SU-DHL-6 (cell line): ENCODE measurements at regions not wholly inside any gene's neighbourhood (a gene's known extent, or its start where the extent isn't known, plus 50 kb on each side); places are given as distances from the start of the nearest gene placed in this dataset.
"Not testable (repeated sequence)": the region's sequence is repeated elsewhere in the genome, so short reads cannot be mapped to it uniquely, and the experiment has no call there.

ENCODE experiments used
- H2AFZ ChIP-seq: fragments of 200-600 bp; sonication (generic); 2 replicates; pipeline ENCODE4 v1.6.1; 2014; ENCODE audit warnings: low read depth, mild to moderate bottlenecking, moderate library complexity, mixed read lengths, antibody characterized with exemption, low read length; ENCODE audit not compliant: severe bottlenecking
- H3F3A ChIP-seq: fragments of 200-600 bp; shearing (Covaris generic); 2 replicates; pipeline ENCODE4 v1.6.0; 2016; ENCODE audit warnings: antibody characterized with exemption, mild to moderate bottlenecking; ENCODE audit not compliant: insufficient read depth
- H3K27ac ChIP-seq: fragments of 200-600 bp; sonication (generic); 2 replicates; pipeline ENCODE4 v1.5.1; 2016; ENCODE audit warnings: low read depth, mild to moderate bottlenecking, low read length, moderate library complexity, mixed read lengths
- H3K27me3 ChIP-seq: fragments of 200-600 bp; sonication (generic), shearing (Covaris generic); 2 replicates; pipeline ENCODE4 v1.6.0; 2014; ENCODE audit warnings: mild to moderate bottlenecking, low read length
- H3K36me3 ChIP-seq: fragments of 200-600 bp; sonication (generic); 2 replicates; pipeline ENCODE4 v1.6.1; 2014; ENCODE audit warnings: mild to moderate bottlenecking, low read length, mixed read lengths
- H3K4me2 ChIP-seq: fragments of 300-600, 200-600 bp; shearing (Covaris generic), sonication (generic); 2 replicates; pipeline ENCODE4 v1.6.0; 2014; ENCODE audit warnings: low read length, low read depth, mild to moderate bottlenecking; ENCODE audit not compliant: poor library complexity, severe bottlenecking
- H3K4me3 ChIP-seq: fragments of 200-600 bp; sonication (generic); 2 replicates; pipeline ENCODE4 v1.5.1; 2014; ENCODE audit warnings: antibody characterized with exemption, low read length, mild to moderate bottlenecking, mixed read lengths; ENCODE audit not compliant: insufficient read depth, poor library complexity, severe bottlenecking
- H3K79me2 ChIP-seq: fragments of 200-600 bp; sonication (generic); 2 replicates; pipeline ENCODE4 v1.6.1; 2014; ENCODE audit warnings: mild to moderate bottlenecking, low read length, moderate library complexity; ENCODE audit not compliant: insufficient read depth
- H3K9ac ChIP-seq: fragments of 200-600 bp; sonication (generic); 2 replicates; pipeline ENCODE4 v1.7.0; 2014; ENCODE audit warnings: mild to moderate bottlenecking, low read length
- H3K9me2 ChIP-seq: fragments of 200-600 bp; sonication (generic); replicated peaks from 2 replicates; pipeline ENCODE4 v1.6.1; 2014; ENCODE audit warnings: low read length; ENCODE audit not compliant: insufficient read depth
- H3K9me3 ChIP-seq: fragments of 200-600 bp; sonication (generic); 2 replicates; pipeline ENCODE4 v1.6.1; 2014; ENCODE audit warnings: low read length, mixed read lengths; ENCODE audit not compliant: insufficient read depth
- H4K20me1 ChIP-seq: fragments of 200-600 bp; sonication (generic); 2 replicates; pipeline ENCODE4 v1.6.1; 2014; ENCODE audit warnings: low read depth, mild to moderate bottlenecking, antibody characterized with exemption, low read length, moderate library complexity, mixed read lengths
- EZH2phosphoT487 ChIP-seq: fragments of 200-600 bp; sonication (generic), shearing (Covaris generic); conservative IDR thresholded peaks from 2 replicates; pipeline ENCODE4 v1.6.1; 2018; ENCODE audit warnings: mild to moderate bottlenecking, antibody characterized with exemption, low read length, moderate library complexity, mixed read lengths
- TF ChIP-seq, protein P1 (sequence below): fragments of 200-600 bp; sonication (generic); IDR thresholded peaks from one replicate; pipeline ENCODE4 v1.5.1; 2017; ENCODE audit warnings: antibody characterized with exemption, mild to moderate bottlenecking, low read length, moderate library complexity; ENCODE audit not compliant: insufficient read depth, poor library complexity, severe bottlenecking

DNA sequence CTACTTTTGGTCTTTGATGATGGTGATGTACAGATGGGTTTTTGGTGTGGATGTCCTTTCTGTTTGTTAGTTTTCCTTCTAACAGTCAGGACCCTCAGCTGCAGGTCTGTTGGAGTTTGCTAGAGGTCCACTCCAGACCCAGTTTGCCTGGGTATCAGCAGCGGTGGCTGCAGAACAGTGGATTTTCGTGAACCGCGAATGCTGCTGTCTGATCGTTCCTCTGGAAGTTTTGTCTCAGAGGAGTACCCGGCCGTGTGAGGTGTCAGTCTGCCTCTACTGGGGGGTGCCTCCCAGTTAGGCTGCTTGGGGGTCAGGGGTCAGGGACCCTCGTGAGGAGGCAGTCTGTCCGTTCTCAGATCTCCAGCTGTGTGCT lies 56.6 kb upstream of the TNFAIP8 start:
- not testable (repeated sequence) for H3K27me3 ChIP-seq, H4K20me1 ChIP-seq, H3K9me3 ChIP-seq, H3K4me2 ChIP-seq, H3K36me3 ChIP-seq, H3K4me3 ChIP-seq, H3K27ac ChIP-seq, H3F3A ChIP-seq, H2AFZ ChIP-seq, H3K9ac ChIP-seq, H3K9me2 ChIP-seq
- H3K79me2 ChIP-seq: peaks cover 45% of the 10 kb centered on the region

DNA sequence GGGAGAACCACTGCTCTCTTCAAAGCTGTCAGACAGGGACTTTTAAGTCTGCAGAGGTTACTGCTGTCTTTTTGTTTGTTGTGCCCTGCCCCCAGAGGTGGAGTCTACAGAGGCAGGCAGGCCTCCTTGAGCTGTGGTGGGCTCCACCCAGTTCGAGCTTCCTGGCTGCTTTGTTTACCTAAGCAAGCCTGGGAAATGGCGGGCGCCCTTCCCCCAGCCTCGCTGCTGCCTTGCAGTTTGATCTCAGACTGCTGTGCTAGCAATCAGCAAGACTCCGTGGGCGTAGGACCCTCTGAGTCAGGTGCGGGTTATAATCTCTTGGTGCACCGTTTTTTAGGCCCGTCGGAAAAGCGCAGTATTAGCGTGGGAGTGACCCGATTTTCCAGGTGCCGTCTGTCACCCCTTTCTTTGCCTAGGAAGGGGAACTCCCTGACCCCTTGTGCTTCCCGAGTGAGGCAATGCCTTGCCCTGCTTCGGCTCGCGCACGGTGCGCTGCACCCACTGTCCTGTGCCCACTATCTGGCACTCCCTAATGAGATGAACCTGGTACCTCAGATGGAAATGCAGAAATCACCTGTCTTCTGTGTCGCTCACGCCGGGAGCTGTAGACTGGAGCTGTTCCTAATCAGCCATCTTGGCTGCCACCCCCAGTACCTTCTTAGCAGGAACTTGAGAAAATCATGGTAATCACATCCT lies 56.1 kb upstream of the TNFAIP8 start:
- H3K4me2 ChIP-seq, H3K4me3 ChIP-seq, H3K9me2 ChIP-seq, H3K9me3 ChIP-seq, H3K36me3 ChIP-seq, H3K27me3 ChIP-seq, H3K9ac ChIP-seq, H2AFZ ChIP-seq, H4K20me1 ChIP-seq, H3K27ac ChIP-seq, H3F3A ChIP-seq: not testable (repeated sequence)
- H3K79me2 ChIP-seq: peaks cover 51% of the 10 kb centered on the region

DNA sequence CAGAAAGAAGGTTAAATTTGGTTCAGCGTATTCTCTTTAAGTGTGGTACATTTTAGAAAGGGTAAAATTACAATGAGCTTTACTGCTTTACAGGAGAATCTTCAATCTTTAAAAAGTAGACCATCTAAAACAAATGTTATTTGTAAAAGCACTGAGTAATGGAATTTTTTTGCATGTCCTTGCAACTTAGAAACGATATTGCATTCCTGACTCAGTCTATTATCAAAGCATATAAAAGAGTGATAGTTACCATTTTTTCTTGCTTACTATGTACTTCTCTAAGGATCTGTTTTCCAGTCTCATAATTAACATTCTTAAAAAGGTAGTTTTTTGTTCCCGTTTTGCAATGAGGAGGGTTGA lies 55.5 kb upstream of the TNFAIP8 start:
- H3K36me3 ChIP-seq: no peaks in the 10 kb centered on the region
- H3F3A ChIP-seq: 0 out of 2 replicates have a peak, but pooled peaks cover 13% of the 10 kb centered on the region
- no peak overlapping the region for H3K27ac ChIP-seq
- no peak for TF ChIP-seq EZH2phosphoT487
- TF ChIP-seq, protein P1, sequence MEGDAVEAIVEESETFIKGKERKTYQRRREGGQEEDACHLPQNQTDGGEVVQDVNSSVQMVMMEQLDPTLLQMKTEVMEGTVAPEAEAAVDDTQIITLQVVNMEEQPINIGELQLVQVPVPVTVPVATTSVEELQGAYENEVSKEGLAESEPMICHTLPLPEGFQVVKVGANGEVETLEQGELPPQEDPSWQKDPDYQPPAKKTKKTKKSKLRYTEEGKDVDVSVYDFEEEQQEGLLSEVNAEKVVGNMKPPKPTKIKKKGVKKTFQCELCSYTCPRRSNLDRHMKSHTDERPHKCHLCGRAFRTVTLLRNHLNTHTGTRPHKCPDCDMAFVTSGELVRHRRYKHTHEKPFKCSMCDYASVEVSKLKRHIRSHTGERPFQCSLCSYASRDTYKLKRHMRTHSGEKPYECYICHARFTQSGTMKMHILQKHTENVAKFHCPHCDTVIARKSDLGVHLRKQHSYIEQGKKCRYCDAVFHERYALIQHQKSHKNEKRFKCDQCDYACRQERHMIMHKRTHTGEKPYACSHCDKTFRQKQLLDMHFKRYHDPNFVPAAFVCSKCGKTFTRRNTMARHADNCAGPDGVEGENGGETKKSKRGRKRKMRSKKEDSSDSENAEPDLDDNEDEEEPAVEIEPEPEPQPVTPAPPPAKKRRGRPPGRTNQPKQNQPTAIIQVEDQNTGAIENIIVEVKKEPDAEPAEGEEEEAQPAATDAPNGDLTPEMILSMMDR: no peak
- no peaks in the 10 kb centered on the region for H3K9me3 ChIP-seq
- H3K79me2 ChIP-seq: peaks cover 56% of the 10 kb centered on the region
- H3K4me2 ChIP-seq: no peak overlapping the region
- H3K4me3 ChIP-seq: no peak overlapping the region
- H3K9me2 ChIP-seq: no peaks in the 10 kb centered on the region
- no peak overlapping the region for H3K9ac ChIP-seq
- H2AFZ ChIP-seq: no peak overlapping the region
- H3K27me3 ChIP-seq: no peaks in the 10 kb centered on the region
- H4K20me1 ChIP-seq: no peaks in the 10 kb centered on the region

DNA sequence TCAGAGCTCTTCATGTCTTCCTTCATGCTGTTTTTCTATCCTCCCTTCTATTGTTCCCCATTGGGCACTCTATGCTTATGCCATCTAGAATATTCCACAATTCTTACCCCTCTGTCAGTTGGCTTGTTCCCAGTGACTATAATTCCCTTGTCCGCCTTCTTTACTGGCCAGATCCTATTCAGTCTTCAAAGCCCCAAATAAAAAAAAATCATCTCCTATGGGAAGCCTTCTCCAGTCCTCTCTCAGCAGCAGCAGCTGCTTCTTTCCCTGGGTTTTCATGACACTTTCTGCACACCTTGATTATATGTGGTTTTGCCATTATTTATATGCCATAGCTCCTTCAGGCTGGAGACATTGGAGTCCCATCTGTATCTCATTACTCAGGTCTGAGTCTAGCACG lies 54.6 kb upstream of the TNFAIP8 start:
- H3K4me3 ChIP-seq: no peak overlapping the region

More for the DNA sequence above, 54.6 kb upstream of the TNFAIP8 start:
- Histone ChIP-seq H3F3A (0 out of 2 replicates have a peak, but pooled peaks cover 13% of the 10 kb centered on the region), H3K79me2 (peaks cover 65% of the 10 kb centered on the region), H3K36me3 (no peaks in the 10 kb centered on the region), H2AFZ (no peak overlapping the region), H4K20me1 (no peaks in the 10 kb centered on the region), H3K27me3 (no peaks in the 10 kb centered on the region), H3K9ac (no peak overlapping the region), H3K4me2 (no peak overlapping the region), H3K9me3 (no peaks in the 10 kb centered on the region), H3K27ac (no peak overlapping the region), H3K9me2 (no peaks in the 10 kb centered on the region)
- no peak for TF ChIP-seq EZH2phosphoT487
- TF ChIP-seq, protein P1: no peak
